ENCODE measurements at regions not wholly inside any gene's neighbourhood (a gene's known extent, or its start where the extent isn't known, plus 50 kb on each side); places are given as distances from the start of the nearest gene placed in this dataset.

DNA sequence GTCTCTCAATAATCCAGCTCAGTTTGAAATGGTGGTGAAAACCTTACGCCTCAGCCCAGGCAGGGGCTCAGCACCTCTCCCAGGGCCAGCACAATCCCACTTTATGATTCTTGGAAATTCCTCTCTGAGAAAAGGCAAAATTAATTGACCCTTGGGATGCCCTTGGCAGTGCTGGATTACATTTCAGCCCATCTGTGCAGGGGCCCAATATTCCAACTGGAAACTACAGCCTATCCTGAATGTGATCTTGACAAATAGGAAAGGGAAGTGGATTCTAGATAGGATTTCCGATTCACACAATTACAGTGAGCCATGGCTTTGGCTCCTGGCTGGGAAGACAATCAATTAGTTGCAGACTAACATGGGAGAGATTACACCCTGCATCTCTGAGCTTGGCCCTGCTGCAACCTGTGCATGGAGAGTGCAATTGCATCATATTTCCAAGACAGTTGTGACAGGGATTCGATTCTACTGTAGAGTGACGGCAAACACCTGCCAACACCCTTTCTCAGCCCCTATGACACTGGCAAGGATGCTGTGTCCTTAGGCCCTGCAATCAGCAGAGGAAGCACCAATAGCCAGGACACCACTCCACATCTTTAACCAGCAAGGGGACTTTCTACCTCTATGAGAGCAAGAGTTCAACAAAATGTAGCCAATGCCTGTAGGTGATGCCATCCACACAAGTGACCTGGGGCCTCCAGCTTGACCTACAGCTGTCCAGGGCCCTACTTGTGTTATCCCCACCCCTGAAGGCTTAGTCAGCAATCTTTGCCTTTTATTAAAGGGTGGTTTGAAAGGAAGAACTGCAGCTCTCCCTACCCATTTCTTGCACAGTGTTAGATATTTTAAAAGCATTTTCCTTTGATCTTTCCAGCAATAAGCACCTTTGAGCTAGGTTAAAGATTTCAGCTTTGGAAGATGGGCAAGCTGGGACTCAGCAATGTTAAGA is 187.2 kb upstream of the HS6ST1 start:
- no peak for TF ChIP-seq ATF3 (IDR thresholded peaks at IDR 0.05)
- TF ChIP-seq CTCF (IDR thresholded peaks at IDR 0.05; ENCODE audit: low read depth, low read length, missing input control), result no peak
- no peak for TF ChIP-seq REST (IDR thresholded peaks at IDR 0.05)
- TF ChIP-seq JUND (IDR thresholded peaks at IDR 0.05), result no peak
- no peak for TF ChIP-seq SP1 (IDR thresholded peaks at IDR 0.05)

Measured in liver (tissue), 3 donors.